Endodermal cell (in vitro differentiated cells): ENCODE measurements at regions not wholly inside any gene's neighbourhood (a gene's known extent, or its start where the extent isn't known, plus 50 kb on each side); places are given as distances from the start of the nearest gene placed in this dataset.

Experiments
- DNase-seq: peaks from one replicate; pipeline ENCODE4 v3.0.0-alpha.2; 2017
- H3K27ac ChIP-seq: 2 replicates; pipeline ENCODE4 v1.5.1; 2013; ENCODE audit warnings: mild to moderate bottlenecking, low read depth, low read length, moderate library complexity
- H3K27me3 ChIP-seq: 2 replicates; pipeline ENCODE4 v1.6.1; 2013; ENCODE audit warnings: mild to moderate bottlenecking, low read length, moderate library complexity; ENCODE audit not compliant: insufficient read depth, control insufficient read depth, poor library complexity, severe bottlenecking
- H3K36me3 ChIP-seq: 2 replicates; pipeline ENCODE4 v1.7.0; 2013; ENCODE audit warnings: mild to moderate bottlenecking, low read length, moderate library complexity; ENCODE audit not compliant: control insufficient read depth, insufficient read depth
- H3K4me1 ChIP-seq: one replicate; pipeline ENCODE4 v1.7.0; 2013; ENCODE audit warnings: low read length; ENCODE audit not compliant: control insufficient read depth, insufficient read depth
- H3K4me3 ChIP-seq: 2 replicates; pipeline ENCODE4 v1.5.1; 2013; ENCODE audit warnings: mild to moderate bottlenecking, low read length, moderate library complexity
- H3K9ac ChIP-seq: 2 replicates; pipeline ENCODE4 v1.6.1; 2013; ENCODE audit warnings: mild to moderate bottlenecking, low read length, moderate library complexity; ENCODE audit not compliant: poor library complexity, severe bottlenecking; ENCODE audit errors: extremely low read depth
- H3K9me3 ChIP-seq: 2 replicates; pipeline ENCODE4 v1.6.1; 2013; ENCODE audit warnings: mild to moderate bottlenecking, low read length, moderate library complexity; ENCODE audit not compliant: control insufficient read depth
- H3K27ac Mint-ChIP-seq: 2 replicates; pipeline ENCODE4 v1.8.0; 2020; ENCODE audit warnings: mixed read lengths
- H3K27me3 Mint-ChIP-seq: 2 replicates; pipeline ENCODE4 v1.8.0; 2021; ENCODE audit warnings: mild to moderate bottlenecking, mixed read lengths; ENCODE audit not compliant: insufficient read depth
- H3K36me3 Mint-ChIP-seq: 2 replicates; pipeline ENCODE4 v1.8.0; 2020; ENCODE audit warnings: low read depth, mixed read lengths
- H3K4me1 Mint-ChIP-seq: 2 replicates; pipeline ENCODE4 v1.8.0; 2020; ENCODE audit warnings: mixed read lengths
- H3K4me3 Mint-ChIP-seq: 2 replicates; pipeline ENCODE4 v1.8.0; 2020; ENCODE audit warnings: mild to moderate bottlenecking, moderate library complexity, mixed read lengths
- H3K9me3 Mint-ChIP-seq: 2 replicates; pipeline ENCODE4 v1.8.0; 2020; ENCODE audit warnings: mild to moderate bottlenecking, mixed read lengths
- CTCF ChIP-seq: fragments of 200-600 bp; sonication (generic); conservative IDR thresholded peaks from 2 replicates; pipeline ENCODE4 v1.5.0; 2021; ENCODE audit warnings: antibody characterized with exemption, mild to moderate bottlenecking
- WGBS, 2 experiments: methylation state at CpG; one replicate each; pipeline versions ENCODE4 v1.1.5 to v1.1.7; 2013; ENCODE audit warnings: missing lambda C conversion rate in 2 of 2, mixed read lengths in 1 of 2; ENCODE audit not compliant: insufficient coverage in 1 of 2, insufficient read length in 1 of 2; 5-methylcytosine and 5-hydroxymethylcytosine counted together

GRCh38 chr5:72041654-72042053, 65.6 kb upstream of the MAP1B start:
- no peak for TF ChIP-seq CTCF
- Histone ChIP-seq H3K36me3 (no peaks in the 10 kb centered on the region), H3K27me3 (no peaks in the 10 kb centered on the region), H3K27ac (no peak overlapping the region), H3K9ac (no peak overlapping the region), H3K4me3 (no peak overlapping the region), H3K9me3 (no peaks in the 10 kb centered on the region), H3K4me1 (peaks cover 14% of the 10 kb centered on the region)
- WGBS, 2 experiments, result 91 to 98% methylated on average over 2 of the region's 2 CpGs
- DNase-seq, result no peak
- Mint-ChIP-seq H3K9me3 (no peaks in the 10 kb centered on the region), H3K4me1 (peaks cover 38% of the 10 kb centered on the region), H3K4me3 (no peak overlapping the region), H3K27ac (no peak overlapping the region), H3K27me3 (no peaks in the 10 kb centered on the region), H3K36me3 (no peaks in the 10 kb centered on the region)

DNA sequence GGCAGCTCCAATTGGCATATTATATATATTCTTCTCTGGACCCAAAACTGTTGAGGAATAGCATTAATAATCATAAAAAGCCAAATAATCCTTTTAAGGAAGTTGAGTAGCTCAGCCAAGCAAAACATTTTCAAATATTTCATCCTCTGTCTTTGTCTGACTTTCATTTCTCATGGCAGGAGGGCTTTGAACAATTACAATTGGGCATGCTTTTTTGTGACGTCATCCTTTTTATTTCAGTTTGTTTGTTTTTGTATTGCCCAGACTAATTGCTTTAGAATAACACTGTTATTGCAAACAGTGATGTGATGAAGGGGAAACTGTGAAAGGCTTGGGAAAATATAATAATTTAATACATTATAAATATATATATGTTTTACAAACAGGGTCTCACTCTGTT, 65.2 kb upstream of the MAP1B start:
- H3K9me3 Mint-ChIP-seq, result no peaks in the 10 kb centered on the region
- no peaks in the 10 kb centered on the region for H3K27me3 Mint-ChIP-seq
- no peak for DNase-seq
- Histone ChIP-seq H3K4me1 (peaks cover 13% of the 10 kb centered on the region), H3K9ac (no peak overlapping the region), H3K4me3 (no peak overlapping the region), H3K9me3 (peaks cover 3% of the 10 kb centered on the region), H3K36me3 (no peaks in the 10 kb centered on the region), H3K27me3 (no peaks in the 10 kb centered on the region), H3K27ac (no peak overlapping the region)
- no peak overlapping the region for H3K27ac Mint-ChIP-seq
- peaks cover 34% of the 10 kb centered on the region for H3K4me1 Mint-ChIP-seq
- WGBS, 2 experiments, result 88% methylated on average over 1 of the region's 1 CpG; no CpG with 5 or more reads in 1 of the 2 experiments
- no peak for TF ChIP-seq CTCF
- no peaks in the 10 kb centered on the region for H3K36me3 Mint-ChIP-seq
- H3K4me3 Mint-ChIP-seq, result no peak overlapping the region

DNA sequence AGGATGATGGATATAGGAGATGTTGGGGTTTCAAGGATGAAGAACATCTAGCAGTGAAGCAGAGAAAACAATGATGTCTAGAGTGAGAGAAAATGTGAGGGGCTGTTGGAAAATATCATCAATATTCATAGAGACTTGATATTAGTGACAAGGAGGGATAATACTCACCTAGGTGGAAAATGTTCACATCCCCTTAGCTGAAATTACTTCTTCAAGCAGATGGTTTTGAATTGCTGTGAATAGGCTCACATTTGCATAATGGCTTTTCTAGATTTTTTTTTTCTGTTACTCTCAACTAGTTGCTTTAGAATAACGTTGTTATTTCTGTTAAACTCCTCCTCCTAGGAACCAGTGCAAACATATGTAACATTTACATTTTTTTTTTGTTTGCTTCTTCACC, 61.6 kb upstream of the MAP1B start:
- H3K27ac ChIP-seq, result no peak overlapping the region
- no peaks in the 10 kb centered on the region for H3K36me3 Mint-ChIP-seq
- H3K9me3 Mint-ChIP-seq, result no peaks in the 10 kb centered on the region
- no peak overlapping the region for H3K27ac Mint-ChIP-seq
- no peak overlapping the region for H3K9ac ChIP-seq
- no peak for TF ChIP-seq CTCF
- no peak overlapping the region for H3K4me3 Mint-ChIP-seq
- peaks cover 5% of the 10 kb centered on the region for H3K9me3 ChIP-seq
- H3K4me3 ChIP-seq, result no peak overlapping the region
- H3K27me3 Mint-ChIP-seq, result no peaks in the 10 kb centered on the region
- H3K27me3 ChIP-seq, result no peaks in the 10 kb centered on the region
- H3K36me3 ChIP-seq, result no peaks in the 10 kb centered on the region
- peaks cover 10% of the 10 kb centered on the region for H3K4me1 Mint-ChIP-seq
- DNase-seq, result no peak
- WGBS, 2 experiments, result 72 to 88% methylated on average over 1 of the region's 1 CpG
- H3K4me1 ChIP-seq, result peaks cover 11% of the 10 kb centered on the region
